ENCODE measurements at regions not wholly inside any gene's neighbourhood (a gene's known extent, or its start where the extent isn't known, plus 50 kb on each side); places are given as distances from the start of the nearest gene placed in this dataset.

DNA sequence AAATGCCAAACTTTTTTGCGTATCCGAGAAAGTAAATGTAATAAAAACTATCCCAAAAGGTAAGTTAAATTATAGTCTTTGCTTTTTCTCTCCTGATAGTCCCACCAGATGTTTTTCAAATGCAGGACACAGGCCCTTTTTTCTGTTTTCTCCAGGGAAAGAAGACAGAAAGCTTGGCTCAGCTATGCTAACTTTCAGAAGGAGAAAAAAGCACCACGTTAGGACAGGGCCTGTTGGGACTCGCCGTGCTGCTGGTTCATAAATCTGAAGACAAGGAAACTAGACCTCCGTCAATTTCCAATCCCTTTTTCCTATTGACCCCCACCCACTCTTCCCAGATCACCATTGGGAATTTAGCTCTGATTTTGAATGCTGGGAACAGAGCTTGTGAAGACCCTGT is 220.9 kb upstream of the SFRP2 start:
- Histone ChIP-seq H3K4me3 (ENCODE audit: low read depth, low read length) (no peak overlapping the region), H3K27ac (ENCODE audit: low read depth, low read length) (no peak overlapping the region), H3K27me3 (ENCODE audit: control insufficient read depth, insufficient read depth, low read length) (no peaks in the 10 kb centered on the region), H3K9me3 (ENCODE audit: control insufficient read depth, insufficient read depth, low read length) (no peaks in the 10 kb centered on the region), H3K4me1 (ENCODE audit: control insufficient read depth, insufficient read depth, low read length) (no peaks in the 10 kb centered on the region), H3K36me3 (ENCODE audit: control insufficient read depth, insufficient read depth, low read length) (no peaks in the 10 kb centered on the region), H3K9ac (ENCODE audit: low read depth, low read length) (no peak overlapping the region)

- no peaks in the 10 kb centered on the region for H3K27me3 ChIP-seq (ENCODE audit: control insufficient read depth, insufficient read depth, low read length)
- no peak overlapping the region for H3K27ac ChIP-seq (ENCODE audit: low read depth, low read length)
- H3K9ac ChIP-seq (ENCODE audit: low read depth, low read length), result no peak overlapping the region
- no peaks in the 10 kb centered on the region for H3K4me1 ChIP-seq (ENCODE audit: control insufficient read depth, insufficient read depth, low read length)
- no peaks in the 10 kb centered on the region for H3K9me3 ChIP-seq (ENCODE audit: control insufficient read depth, insufficient read depth, low read length)
- H3K36me3 ChIP-seq (ENCODE audit: control insufficient read depth, insufficient read depth, low read length), result no peaks in the 10 kb centered on the region
- no peak overlapping the region for H3K4me3 ChIP-seq (ENCODE audit: low read depth, low read length)
These were observed 220.3 kb upstream of the SFRP2 start for GRCh38 chr4:154009191-154009590.

DNA sequence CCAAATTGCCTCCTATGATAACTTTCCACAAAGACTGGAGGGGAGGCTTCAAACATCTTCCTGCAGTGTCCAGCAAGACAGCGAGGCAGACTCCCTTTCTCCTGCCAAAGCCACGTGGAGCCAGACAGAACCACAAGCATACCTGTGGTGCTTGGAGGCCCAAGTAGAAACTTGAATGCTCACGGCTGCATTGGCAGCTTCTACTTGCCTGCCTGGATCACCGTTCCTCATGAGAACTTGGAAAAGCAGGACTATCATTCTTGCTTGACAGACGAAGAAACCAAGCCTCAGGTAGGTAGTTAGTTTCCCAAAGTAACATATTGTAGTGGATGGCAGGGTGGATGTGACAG is 216.3 kb upstream of the SFRP2 start:
- no peak overlapping the region for H3K9ac ChIP-seq (ENCODE audit: low read depth, low read length)
- no peaks in the 10 kb centered on the region for H3K36me3 ChIP-seq (ENCODE audit: control insufficient read depth, insufficient read depth, low read length)
- no peaks in the 10 kb centered on the region for H3K27me3 ChIP-seq (ENCODE audit: control insufficient read depth, insufficient read depth, low read length)
- no peaks in the 10 kb centered on the region for H3K9me3 ChIP-seq (ENCODE audit: control insufficient read depth, insufficient read depth, low read length)
- no peak overlapping the region for H3K27ac ChIP-seq (ENCODE audit: low read depth, low read length)
- H3K4me3 ChIP-seq (ENCODE audit: low read depth, low read length), result no peak overlapping the region
- no peaks in the 10 kb centered on the region for H3K4me1 ChIP-seq (ENCODE audit: control insufficient read depth, insufficient read depth, low read length)

DNA sequence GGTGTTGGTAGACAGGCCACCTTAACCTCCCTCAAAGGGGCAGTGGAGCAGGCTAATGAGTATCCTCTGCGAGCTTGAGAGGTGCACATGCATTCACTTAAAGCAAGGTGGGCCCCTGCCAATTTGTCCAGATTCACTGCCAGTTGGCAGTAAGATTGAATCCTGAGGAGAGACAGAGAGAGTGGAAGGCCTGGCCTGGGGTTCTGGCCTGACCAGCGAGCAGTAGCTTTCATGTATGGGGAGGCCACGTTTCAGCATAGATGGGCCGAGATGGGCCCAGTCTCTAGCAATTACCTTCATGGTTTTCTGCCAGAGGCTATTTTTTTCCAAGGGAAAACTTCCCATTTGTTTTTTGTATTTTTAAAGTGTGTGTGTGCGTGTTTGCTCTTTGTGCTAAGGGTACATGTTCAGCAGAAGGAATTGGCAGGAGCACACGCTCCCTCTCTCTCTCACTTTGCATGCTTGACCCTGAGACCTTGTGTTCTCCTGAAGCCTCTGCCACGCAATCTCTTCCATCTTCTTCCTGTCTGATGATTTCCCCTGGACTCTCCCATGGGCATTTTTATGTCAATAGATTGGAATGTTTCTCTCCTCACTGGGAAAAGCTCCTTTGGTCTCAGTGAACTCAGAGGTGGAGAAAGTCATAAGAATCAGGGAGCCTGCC is 215.8 kb upstream of the SFRP2 start:
- Histone ChIP-seq H3K27ac (ENCODE audit: low read depth, low read length) (no peak overlapping the region), H3K4me3 (ENCODE audit: low read depth, low read length) (no peak overlapping the region), H3K9me3 (ENCODE audit: control insufficient read depth, insufficient read depth, low read length) (no peaks in the 10 kb centered on the region), H3K4me1 (ENCODE audit: control insufficient read depth, insufficient read depth, low read length) (no peaks in the 10 kb centered on the region), H3K36me3 (ENCODE audit: control insufficient read depth, insufficient read depth, low read length) (no peaks in the 10 kb centered on the region), H3K9ac (ENCODE audit: low read depth, low read length) (no peak overlapping the region), H3K27me3 (ENCODE audit: control insufficient read depth, insufficient read depth, low read length) (no peaks in the 10 kb centered on the region)

- Histone ChIP-seq H3K36me3 (ENCODE audit: control insufficient read depth, insufficient read depth, low read length) (no peaks in the 10 kb centered on the region), H3K9me3 (ENCODE audit: control insufficient read depth, insufficient read depth, low read length) (no peaks in the 10 kb centered on the region), H3K4me3 (ENCODE audit: low read depth, low read length) (no peak overlapping the region), H3K27ac (ENCODE audit: low read depth, low read length) (no peak overlapping the region), H3K27me3 (ENCODE audit: control insufficient read depth, insufficient read depth, low read length) (no peaks in the 10 kb centered on the region), H3K9ac (ENCODE audit: low read depth, low read length) (no peak overlapping the region), H3K4me1 (ENCODE audit: control insufficient read depth, insufficient read depth, low read length) (no peaks in the 10 kb centered on the region)
These were observed 215.1 kb upstream of the SFRP2 start for GRCh38 chr4:154004016-154004415.

- Histone ChIP-seq H3K27me3 (ENCODE audit: control insufficient read depth, insufficient read depth, low read length) (no peaks in the 10 kb centered on the region), H3K4me3 (ENCODE audit: low read depth, low read length) (no peak overlapping the region), H3K36me3 (ENCODE audit: control insufficient read depth, insufficient read depth, low read length) (no peaks in the 10 kb centered on the region), H3K4me1 (ENCODE audit: control insufficient read depth, insufficient read depth, low read length) (no peaks in the 10 kb centered on the region), H3K27ac (ENCODE audit: low read depth, low read length) (no peak overlapping the region), H3K9me3 (ENCODE audit: control insufficient read depth, insufficient read depth, low read length) (no peaks in the 10 kb centered on the region), H3K9ac (ENCODE audit: low read depth, low read length) (no peak overlapping the region)
These were observed 214.5 kb upstream of the SFRP2 start for GRCh38 chr4:154003378-154003777.

- H3K27me3 ChIP-seq (ENCODE audit: control insufficient read depth, insufficient read depth, low read length), result no peaks in the 10 kb centered on the region
- no peaks in the 10 kb centered on the region for H3K9me3 ChIP-seq (ENCODE audit: control insufficient read depth, insufficient read depth, low read length)
- H3K4me1 ChIP-seq (ENCODE audit: control insufficient read depth, insufficient read depth, low read length), result no peaks in the 10 kb centered on the region
- H3K36me3 ChIP-seq (ENCODE audit: control insufficient read depth, insufficient read depth, low read length), result no peaks in the 10 kb centered on the region
- H3K9ac ChIP-seq (ENCODE audit: low read depth, low read length), result no peak overlapping the region
- H3K4me3 ChIP-seq (ENCODE audit: low read depth, low read length), result no peak overlapping the region
- H3K27ac ChIP-seq (ENCODE audit: low read depth, low read length), result no peak overlapping the region
These were observed 212.3 kb upstream of the SFRP2 start for GRCh38 chr4:154001193-154001592.

- H3K4me3 ChIP-seq (ENCODE audit: low read depth, low read length), result no peak overlapping the region
- no peak overlapping the region for H3K27ac ChIP-seq (ENCODE audit: low read depth, low read length)
- H3K36me3 ChIP-seq (ENCODE audit: control insufficient read depth, insufficient read depth, low read length), result no peaks in the 10 kb centered on the region
- no peaks in the 10 kb centered on the region for H3K9me3 ChIP-seq (ENCODE audit: control insufficient read depth, insufficient read depth, low read length)
- H3K4me1 ChIP-seq (ENCODE audit: control insufficient read depth, insufficient read depth, low read length), result no peaks in the 10 kb centered on the region
- no peaks in the 10 kb centered on the region for H3K27me3 ChIP-seq (ENCODE audit: control insufficient read depth, insufficient read depth, low read length)
- no peak overlapping the region for H3K9ac ChIP-seq (ENCODE audit: low read depth, low read length)
These were observed 208.6 kb upstream of the SFRP2 start for GRCh38 chr4:153997516-153997915.

GRCh38 chr4:153989505-153989904 is 200.6 kb upstream of the SFRP2 start:
- Histone ChIP-seq H3K9ac (ENCODE audit: low read depth, low read length) (no peak overlapping the region), H3K27ac (ENCODE audit: low read depth, low read length) (no peak overlapping the region), H3K4me3 (ENCODE audit: low read depth, low read length) (no peak overlapping the region), H3K4me1 (ENCODE audit: control insufficient read depth, insufficient read depth, low read length) (no peaks in the 10 kb centered on the region), H3K36me3 (ENCODE audit: control insufficient read depth, insufficient read depth, low read length) (no peaks in the 10 kb centered on the region), H3K27me3 (ENCODE audit: control insufficient read depth, insufficient read depth, low read length) (no peaks in the 10 kb centered on the region), H3K9me3 (ENCODE audit: control insufficient read depth, insufficient read depth, low read length) (no peaks in the 10 kb centered on the region)

DNA sequence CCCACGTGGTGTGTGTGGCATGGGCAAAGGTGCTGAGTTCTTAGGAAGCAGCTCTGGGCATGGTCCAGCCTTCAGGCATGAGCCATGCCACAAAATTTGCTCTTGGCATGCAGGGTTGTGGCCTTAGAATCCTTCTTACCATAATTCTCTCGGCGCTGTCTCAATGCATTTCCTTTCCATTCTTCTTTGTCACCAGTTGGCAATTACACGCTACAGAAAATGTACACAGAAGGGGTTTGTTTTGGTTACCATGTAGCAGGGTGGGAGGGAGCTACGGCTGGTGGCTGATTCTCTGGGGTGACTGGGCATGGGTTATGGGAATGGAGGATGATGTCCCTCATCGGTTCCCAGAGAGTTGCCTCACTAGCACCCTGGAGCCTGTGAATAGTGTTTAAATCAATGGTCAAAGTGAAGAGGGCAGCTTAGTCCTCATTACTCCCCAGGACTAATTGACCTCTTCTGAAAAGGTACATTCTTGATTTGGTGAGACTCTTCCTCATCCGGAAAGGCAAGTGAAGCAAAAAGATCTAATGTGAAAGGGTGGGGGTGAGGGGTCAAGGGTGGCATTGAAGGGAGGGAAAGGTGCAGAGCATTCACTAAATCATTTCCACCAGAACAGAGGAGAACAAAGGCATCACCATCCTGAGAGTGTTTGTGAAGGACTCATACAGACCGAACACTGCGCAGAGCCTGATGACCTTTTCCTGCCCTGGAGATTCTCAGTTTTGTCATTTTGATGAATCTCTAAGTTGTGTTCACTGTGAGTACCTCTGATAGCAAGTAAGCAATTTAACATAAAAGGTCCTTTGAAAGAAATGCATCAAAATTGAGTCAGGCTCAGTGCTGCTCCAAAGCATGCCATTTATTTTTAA is 199.8 kb upstream of the SFRP2 start:
- no peaks in the 10 kb centered on the region for H3K36me3 ChIP-seq (ENCODE audit: control insufficient read depth, insufficient read depth, low read length)
- no peaks in the 10 kb centered on the region for H3K9me3 ChIP-seq (ENCODE audit: control insufficient read depth, insufficient read depth, low read length)
- no peaks in the 10 kb centered on the region for H3K27me3 ChIP-seq (ENCODE audit: control insufficient read depth, insufficient read depth, low read length)
- no peak overlapping the region for H3K27ac ChIP-seq (ENCODE audit: low read depth, low read length)
- no peak overlapping the region for H3K9ac ChIP-seq (ENCODE audit: low read depth, low read length)
- no peaks in the 10 kb centered on the region for H3K4me1 ChIP-seq (ENCODE audit: control insufficient read depth, insufficient read depth, low read length)
- H3K4me3 ChIP-seq (ENCODE audit: low read depth, low read length), result no peak overlapping the region

GRCh38 chr4:153987291-153987690 is 198.4 kb upstream of the SFRP2 start:
- no peak overlapping the region for H3K9ac ChIP-seq (ENCODE audit: low read depth, low read length)

More at GRCh38 chr4:153987291-153987690, 198.4 kb upstream of the SFRP2 start:
- no peak overlapping the region for H3K27ac ChIP-seq (ENCODE audit: low read depth, low read length)
- no peaks in the 10 kb centered on the region for H3K27me3 ChIP-seq (ENCODE audit: control insufficient read depth, insufficient read depth, low read length)
- no peaks in the 10 kb centered on the region for H3K4me1 ChIP-seq (ENCODE audit: control insufficient read depth, insufficient read depth, low read length)
- no peaks in the 10 kb centered on the region for H3K9me3 ChIP-seq (ENCODE audit: control insufficient read depth, insufficient read depth, low read length)
- H3K4me3 ChIP-seq (ENCODE audit: low read depth, low read length), result no peak overlapping the region
- H3K36me3 ChIP-seq (ENCODE audit: control insufficient read depth, insufficient read depth, low read length), result no peaks in the 10 kb centered on the region
